HG02642 (cell line): ENCODE measurements at regions not wholly inside any gene's neighbourhood (a gene's known extent, or its start where the extent isn't known, plus 50 kb on each side); places are given as distances from the start of the nearest gene placed in this dataset.
"Not testable (repeated sequence)": the region's sequence is repeated elsewhere in the genome, so short reads cannot be mapped to it uniquely, and the experiment has no call there.

Source experiments
- ATAC-seq: cut with Tn5 transposase; IDR thresholded peaks from one replicate; pipeline ENCODE4 v1.9.1; 2021; ENCODE audit warnings: mild to moderate bottlenecking; ENCODE audit not compliant: unreplicated experiment, poor library complexity

GRCh38 chr11:123349382-123349781 is 80.7 kb upstream of the GRAMD1B start:
- no peak for ATAC-seq

DNA sequence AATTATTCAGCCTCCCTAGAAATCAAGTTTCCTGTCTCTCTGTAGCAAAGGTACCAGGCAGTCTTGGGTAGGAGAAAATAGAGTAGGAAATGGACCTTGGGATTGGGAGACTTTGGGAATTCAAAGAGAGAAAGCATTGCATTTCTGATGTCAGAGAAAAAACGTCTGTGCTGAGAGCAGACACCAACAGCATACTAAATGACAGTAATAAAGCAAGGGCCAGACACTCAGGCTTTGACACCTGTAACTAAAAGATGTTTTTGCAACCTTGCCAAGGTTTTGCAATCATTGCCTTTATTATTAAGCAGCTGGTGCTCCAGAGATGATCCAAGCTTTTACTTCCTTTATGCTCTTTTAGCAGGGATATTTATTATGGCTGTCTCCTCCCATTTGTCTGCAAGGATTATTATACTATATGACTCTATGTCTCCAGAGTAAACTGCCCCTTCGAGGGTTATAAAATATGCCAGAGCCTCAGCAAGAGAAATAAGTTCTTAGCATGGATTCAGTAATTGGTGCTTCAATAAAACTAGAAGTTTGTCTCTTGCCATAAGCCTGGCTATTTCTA is 85.2 kb upstream of the GRAMD1B start:
- no peak for ATAC-seq

DNA sequence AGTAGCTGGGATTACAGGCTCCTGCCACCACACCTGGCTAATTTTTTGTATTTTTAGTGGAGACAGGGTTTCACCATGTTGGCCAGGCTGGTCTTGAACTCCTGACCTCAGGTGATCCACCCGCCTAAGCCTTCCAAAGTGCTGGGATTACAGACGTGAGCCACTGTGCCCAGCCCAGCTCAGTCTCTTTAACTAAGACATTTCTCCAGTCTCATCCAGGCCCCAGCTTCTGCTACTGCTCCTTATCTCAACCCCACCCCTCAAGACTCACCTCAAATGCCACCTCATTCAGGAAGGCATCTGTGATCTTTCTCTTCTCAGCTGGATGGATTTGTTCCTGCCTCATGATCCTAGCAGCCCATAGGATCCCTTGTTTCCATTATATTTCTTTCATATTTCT is 85.9 kb upstream of the GRAMD1B start:
- not testable (repeated sequence) for ATAC-seq

GRCh38 chr11:123338997-123339752 is 90.9 kb upstream of the GRAMD1B start:
- no peak for ATAC-seq

GRCh38 chr11:123338266-123338800 is 91.7 kb upstream of the GRAMD1B start:
- ATAC-seq, result no peak

DNA sequence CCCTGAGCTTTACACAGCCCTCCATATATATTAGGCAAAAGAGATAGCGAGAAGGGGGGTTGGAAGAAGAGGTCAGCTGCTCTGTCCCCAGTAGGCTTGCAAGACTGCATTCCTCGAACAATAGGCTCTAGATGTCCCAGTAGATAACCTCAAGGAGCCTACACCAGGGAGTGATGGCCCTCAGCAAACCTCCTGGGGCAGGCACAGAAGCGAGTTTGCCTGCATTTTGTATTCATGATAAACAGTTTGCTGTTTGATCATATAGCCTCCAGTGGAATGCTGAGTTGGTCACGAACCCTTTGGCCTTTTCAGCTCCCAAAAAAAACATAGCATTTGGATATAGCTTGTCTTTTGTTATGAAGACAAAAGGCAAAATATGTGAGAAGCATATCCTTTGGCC is 95.1 kb upstream of the GRAMD1B start:
- ATAC-seq, result no peak

- ATAC-seq, result not testable (repeated sequence)
Measured at GRCh38 chr11:123332577-123332976, 97.5 kb upstream of the GRAMD1B start.

- ATAC-seq, result no peak
Measured at GRCh38 chr11:123330948-123331347, 99.1 kb upstream of the GRAMD1B start.

DNA sequence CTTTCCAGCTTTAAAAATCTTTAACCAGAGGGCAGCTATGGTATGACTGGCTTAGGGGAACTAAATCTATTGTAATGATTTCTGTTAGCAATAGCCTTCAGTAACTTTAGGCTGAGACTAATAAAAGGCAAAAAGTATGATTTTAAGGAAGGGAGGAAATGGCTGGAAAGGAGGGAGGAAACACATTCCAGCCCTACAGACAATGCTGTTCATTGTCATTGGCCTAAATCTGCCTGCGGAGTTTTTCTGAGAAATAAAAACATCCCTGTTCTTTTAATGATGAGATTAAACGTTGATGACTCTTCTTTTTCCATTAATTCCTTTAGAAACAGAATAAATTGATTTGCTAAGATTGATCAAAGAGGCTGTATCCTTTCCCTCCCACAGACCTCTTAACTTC is 99.6 kb upstream of the GRAMD1B start:
- ATAC-seq, result no peak

- ATAC-seq, result no peak
Measured at GRCh38 chr11:123330071-123330470, 100.0 kb upstream of the GRAMD1B start.

DNA sequence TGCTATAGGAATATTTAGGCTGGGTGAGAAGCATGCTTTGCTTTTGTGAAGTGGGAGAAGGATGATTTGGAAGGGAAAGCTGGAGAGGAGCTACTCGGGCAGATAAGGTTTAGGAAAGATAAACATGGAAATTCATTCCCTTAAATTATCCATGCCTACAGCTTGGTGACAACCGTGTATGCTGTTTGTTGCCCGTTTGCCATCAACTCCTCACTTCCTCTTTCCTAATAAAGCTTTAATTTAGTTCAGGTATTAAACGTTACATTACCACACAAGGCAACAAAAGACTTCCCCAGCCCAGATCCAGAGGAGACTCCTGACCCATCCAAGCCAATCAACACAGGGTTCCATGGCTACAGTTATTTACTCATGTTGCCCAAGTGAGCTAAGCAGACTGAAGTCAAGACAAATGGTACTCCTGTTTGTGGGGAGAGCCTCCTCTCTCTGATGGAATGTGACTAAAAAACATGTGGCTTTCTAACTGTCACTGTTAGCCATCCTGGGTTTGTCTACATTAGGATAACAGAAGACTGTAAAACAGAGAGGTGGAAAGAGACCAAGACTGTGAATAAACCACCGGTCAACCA is 101.7 kb upstream of the GRAMD1B start:
- no peak for ATAC-seq

- no peak for ATAC-seq
Measured at GRCh38 chr11:123325533-123325932, 104.5 kb upstream of the GRAMD1B start.

DNA sequence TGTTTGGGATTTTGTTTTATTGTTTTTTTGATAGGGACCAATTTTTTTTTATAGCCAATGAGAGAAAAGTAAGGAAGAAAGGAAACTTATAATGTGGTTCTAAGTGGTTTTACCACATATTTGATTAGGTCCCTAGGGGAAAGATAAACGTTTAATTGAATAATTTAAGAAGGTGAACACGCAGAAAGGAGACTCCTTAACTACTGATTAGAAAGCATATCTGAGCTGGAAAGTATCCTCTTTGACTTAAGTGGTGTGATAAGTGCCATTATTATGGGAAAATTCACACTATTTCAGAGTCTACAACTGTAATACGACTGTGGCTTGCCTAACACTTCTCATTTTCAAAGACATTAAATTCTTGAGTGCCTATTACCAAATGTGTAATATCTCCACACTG is 106.5 kb upstream of the GRAMD1B start:
- ATAC-seq, result no peak

DNA sequence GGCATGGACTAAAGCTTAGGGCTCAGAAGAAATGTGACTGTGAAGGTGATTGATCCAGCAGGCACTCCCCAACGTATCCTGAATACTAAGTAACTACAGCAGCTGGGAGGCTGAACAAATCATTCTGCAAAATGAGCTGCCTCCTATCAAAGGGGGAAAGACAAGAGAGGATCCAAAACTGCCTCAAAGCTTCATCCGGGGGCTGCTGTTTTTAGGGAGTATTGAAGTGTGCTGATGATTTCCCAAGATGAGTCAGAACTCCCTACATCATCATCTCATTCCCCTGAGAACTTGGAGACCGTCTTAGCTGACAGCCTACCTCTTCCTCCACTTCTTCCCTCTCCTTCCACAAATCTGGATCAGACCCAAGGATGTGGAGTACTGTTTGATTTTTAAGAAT is 108.4 kb upstream of the GRAMD1B start:
- ATAC-seq, result no peak

DNA sequence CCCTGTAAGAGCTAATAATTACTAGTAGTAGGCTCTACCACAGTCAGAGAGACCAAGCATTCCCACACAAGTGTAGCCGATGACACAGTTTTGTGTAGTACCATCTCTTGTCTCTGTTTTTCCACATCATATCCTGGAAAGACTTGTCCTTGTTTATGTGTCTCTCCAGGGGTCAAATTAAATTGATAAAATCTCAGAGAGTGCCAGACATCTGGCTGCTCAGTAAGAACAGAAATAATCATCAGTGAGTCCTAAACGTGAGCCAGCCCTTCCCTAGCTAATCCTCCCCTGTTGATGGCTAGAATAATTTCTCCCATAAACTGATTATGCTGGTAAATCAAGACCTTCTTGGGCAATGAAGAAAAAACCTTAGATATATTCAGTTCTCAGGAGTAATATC is 111.4 kb upstream of the GRAMD1B start:
- no peak for ATAC-seq

DNA sequence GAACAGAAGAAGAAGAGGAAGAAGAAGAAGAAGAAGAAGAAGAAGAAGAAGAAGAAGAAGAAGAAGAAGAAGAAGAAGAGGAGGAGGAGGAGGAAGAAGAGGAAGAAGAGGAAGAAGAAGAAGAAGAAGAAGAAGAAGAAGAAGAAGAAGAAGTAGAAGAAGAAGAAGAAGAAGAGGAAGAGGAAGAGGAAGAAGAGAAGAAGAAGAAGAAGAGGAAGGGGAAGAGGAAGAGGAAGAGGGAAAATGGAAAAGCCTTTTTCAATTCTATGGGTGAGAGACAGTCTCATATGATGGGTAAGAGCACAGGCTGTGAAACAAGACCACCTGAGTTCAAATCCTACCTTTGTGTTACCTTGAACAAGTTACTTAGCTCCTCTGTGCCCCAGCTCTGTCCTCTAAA is 111.9 kb upstream of the GRAMD1B start:
- not testable (repeated sequence) for ATAC-seq

GRCh38 chr11:123316003-123316402 is 114.1 kb upstream of the GRAMD1B start:
- ATAC-seq, result no peak

DNA sequence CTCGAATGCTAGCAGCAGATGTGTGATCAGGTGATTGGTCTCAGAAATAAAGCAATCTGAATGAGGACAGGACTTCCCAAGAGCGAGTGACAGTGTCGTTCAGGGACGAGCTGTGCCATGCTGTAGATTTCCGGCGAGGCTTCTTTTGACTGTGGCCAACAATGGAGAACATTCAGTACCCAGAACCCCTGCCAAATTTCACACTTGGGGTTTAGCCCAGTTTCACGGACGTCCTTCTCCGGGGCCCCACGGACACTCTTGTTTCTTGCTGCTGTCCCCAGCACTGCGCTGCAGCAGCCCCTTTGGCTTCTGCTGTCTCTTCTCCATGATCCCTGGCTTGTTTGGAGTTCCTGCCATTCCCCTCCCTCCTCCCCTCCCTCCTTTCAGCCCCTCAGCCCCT is 115.1 kb upstream of the GRAMD1B start:
- no peak for ATAC-seq

- ATAC-seq, result no peak
Measured at GRCh38 chr11:123313262-123313661, 116.8 kb upstream of the GRAMD1B start.

DNA sequence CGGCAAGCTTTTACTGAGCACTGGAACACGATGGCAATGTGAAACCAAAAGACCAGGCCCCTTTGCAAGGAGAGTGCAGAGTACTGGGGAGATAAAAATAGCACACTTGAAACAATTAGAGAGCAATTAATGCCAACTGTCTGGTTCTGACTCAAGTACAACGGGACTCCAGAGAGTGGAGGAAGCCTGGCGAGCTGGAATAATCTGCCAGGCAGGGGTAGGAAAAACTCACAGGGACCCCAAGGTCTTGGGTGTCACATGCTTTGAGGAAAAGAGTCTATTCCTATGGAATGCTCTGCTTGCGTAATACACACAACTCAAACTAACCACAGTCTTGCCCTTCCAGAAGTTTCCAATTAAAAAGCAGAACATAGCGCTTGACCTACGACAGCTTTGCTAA is 113.0 kb upstream of the CLMP start:
- no peak for ATAC-seq

- ATAC-seq, result no peak
Measured at GRCh38 chr11:123307276-123307675, 112.2 kb upstream of the CLMP start.

DNA sequence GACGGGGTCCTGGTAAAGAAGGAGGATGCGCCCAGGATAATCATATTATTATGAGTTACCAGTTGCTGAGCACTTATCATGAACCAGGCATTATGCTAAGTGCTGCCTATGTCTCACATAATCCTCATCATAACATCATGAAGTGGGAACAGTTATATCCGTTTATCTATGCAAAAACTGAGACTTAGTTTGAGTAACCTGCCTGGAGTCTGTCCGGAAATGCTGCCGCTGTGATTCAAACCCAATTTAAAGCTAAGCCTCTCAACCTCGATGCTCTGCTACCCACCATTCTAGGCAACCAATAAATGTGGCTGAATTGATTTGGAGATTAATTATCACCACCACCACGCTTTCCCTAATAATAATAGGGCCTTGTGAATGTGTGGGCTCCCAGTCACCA is 111.5 kb upstream of the CLMP start:
- no peak for ATAC-seq
